HG03469 (cell line): ENCODE measurements at regions not wholly inside any gene's neighbourhood (a gene's known extent, or its start where the extent isn't known, plus 50 kb on each side); places are given as distances from the start of the nearest gene placed in this dataset.

Experiments used
- ATAC-seq: cut with Tn5 transposase; IDR thresholded peaks from one replicate; pipeline ENCODE4 v1.9.1; 2021; ENCODE audit warnings: mild to moderate bottlenecking, moderate library complexity, moderate number of reproducible peaks; ENCODE audit not compliant: unreplicated experiment

- no peak for ATAC-seq
Observed at GRCh38 chr2:81734981-81735380, 1430.4 kb upstream of the LRRTM1 start.

- no peak for ATAC-seq
Observed at GRCh38 chr2:81714817-81715216, 1410.3 kb upstream of the LRRTM1 start.

- no peak for ATAC-seq
Observed at GRCh38 chr2:81706856-81707255, 1402.3 kb upstream of the LRRTM1 start.

- ATAC-seq = no peak
Observed at GRCh38 chr2:81703831-81704230, 1399.3 kb upstream of the LRRTM1 start.

- no peak for ATAC-seq
Observed at GRCh38 chr2:81692566-81692965, 1388.0 kb upstream of the LRRTM1 start.

- no peak for ATAC-seq
Observed at GRCh38 chr2:81675641-81676040, 1371.1 kb upstream of the LRRTM1 start.

GRCh38 chr2:81672923-81673322 lies 1368.4 kb upstream of the LRRTM1 start:
- no peak for ATAC-seq

GRCh38 chr2:81672516-81672915 lies 1368.0 kb upstream of the LRRTM1 start:
- no peak for ATAC-seq

- no peak for ATAC-seq
Observed at GRCh38 chr2:81670885-81671284, 1366.3 kb upstream of the LRRTM1 start.

GRCh38 chr2:81661081-81661480 lies 1356.5 kb upstream of the LRRTM1 start:
- ATAC-seq = no peak

- no peak for ATAC-seq
Observed at GRCh38 chr2:81658227-81658626, 1353.7 kb upstream of the LRRTM1 start.

GRCh38 chr2:81650048-81650971 lies 1345.8 kb upstream of the LRRTM1 start:
- no peak for ATAC-seq

GRCh38 chr2:81648806-81649205 lies 1344.3 kb upstream of the LRRTM1 start:
- ATAC-seq = no peak

- ATAC-seq = no peak
Observed at GRCh38 chr2:81648370-81648769, 1343.8 kb upstream of the LRRTM1 start.

- no peak for ATAC-seq
Observed at GRCh38 chr2:81647715-81648230, 1343.2 kb upstream of the LRRTM1 start.

GRCh38 chr2:81645745-81646301 lies 1341.3 kb upstream of the LRRTM1 start:
- ATAC-seq = no peak

- ATAC-seq = no peak
Observed at GRCh38 chr2:81644189-81644588, 1339.6 kb upstream of the LRRTM1 start.

- no peak for ATAC-seq
Observed at GRCh38 chr2:81624825-81625224, 1320.3 kb upstream of the LRRTM1 start.

GRCh38 chr2:81600088-81600487 lies 1295.5 kb upstream of the LRRTM1 start:
- no peak for ATAC-seq

GRCh38 chr2:81598453-81598852 lies 1293.9 kb upstream of the LRRTM1 start:
- ATAC-seq = no peak

GRCh38 chr2:81589406-81589805 lies 1284.9 kb upstream of the LRRTM1 start:
- no peak for ATAC-seq
